GM12875 (cell line): ENCODE measurements at regions not wholly inside any gene's neighbourhood (a gene's known extent, or its start where the extent isn't known, plus 50 kb on each side); places are given as distances from the start of the nearest gene placed in this dataset.

Experiments
- H3K4me3 ChIP-seq: one replicate; pipeline ENCODE4 v1.5.1; 2011; ENCODE audit warnings: low read depth, low read length, control low read depth
- TF ChIP-seq, protein P1 (sequence below): IDR thresholded peaks from 2 replicates; pipeline ENCODE4 v1.5.1; 2011; ENCODE audit warnings: low read depth, mild to moderate bottlenecking, control low read depth, inconsistent platforms, low read length, moderate library complexity, borderline replicate concordance; ENCODE audit not compliant: insufficient read depth

DNA sequence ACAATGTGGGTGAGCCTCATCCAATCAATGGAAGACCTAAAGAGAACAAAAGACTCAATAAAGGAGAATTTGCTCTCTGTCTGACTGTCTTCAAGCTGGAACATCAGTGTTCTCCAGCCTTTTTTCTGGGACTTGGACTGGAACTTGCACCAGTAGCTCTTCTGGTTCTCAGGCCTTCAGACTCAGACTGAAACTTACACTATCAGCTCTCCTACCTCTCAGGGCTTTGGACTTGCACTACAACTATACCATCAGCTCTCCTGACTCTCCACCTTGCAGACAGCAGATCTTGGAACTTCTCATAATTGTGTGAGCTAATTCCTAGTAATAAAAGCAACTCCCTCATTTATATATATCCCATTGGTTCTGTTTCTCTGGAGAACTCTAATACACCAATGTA is 185.9 kb downstream of the SMIM20 start:
- TF ChIP-seq, protein P1, sequence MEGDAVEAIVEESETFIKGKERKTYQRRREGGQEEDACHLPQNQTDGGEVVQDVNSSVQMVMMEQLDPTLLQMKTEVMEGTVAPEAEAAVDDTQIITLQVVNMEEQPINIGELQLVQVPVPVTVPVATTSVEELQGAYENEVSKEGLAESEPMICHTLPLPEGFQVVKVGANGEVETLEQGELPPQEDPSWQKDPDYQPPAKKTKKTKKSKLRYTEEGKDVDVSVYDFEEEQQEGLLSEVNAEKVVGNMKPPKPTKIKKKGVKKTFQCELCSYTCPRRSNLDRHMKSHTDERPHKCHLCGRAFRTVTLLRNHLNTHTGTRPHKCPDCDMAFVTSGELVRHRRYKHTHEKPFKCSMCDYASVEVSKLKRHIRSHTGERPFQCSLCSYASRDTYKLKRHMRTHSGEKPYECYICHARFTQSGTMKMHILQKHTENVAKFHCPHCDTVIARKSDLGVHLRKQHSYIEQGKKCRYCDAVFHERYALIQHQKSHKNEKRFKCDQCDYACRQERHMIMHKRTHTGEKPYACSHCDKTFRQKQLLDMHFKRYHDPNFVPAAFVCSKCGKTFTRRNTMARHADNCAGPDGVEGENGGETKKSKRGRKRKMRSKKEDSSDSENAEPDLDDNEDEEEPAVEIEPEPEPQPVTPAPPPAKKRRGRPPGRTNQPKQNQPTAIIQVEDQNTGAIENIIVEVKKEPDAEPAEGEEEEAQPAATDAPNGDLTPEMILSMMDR: no peak
- H3K4me3 ChIP-seq: no peak overlapping the region

GRCh38 chr4:26101011-26101410 is 187.0 kb downstream of the SMIM20 start:
- TF ChIP-seq, protein P1: no peak
- H3K4me3 ChIP-seq: no peak overlapping the region

- H3K4me3 ChIP-seq: no peak overlapping the region
- TF ChIP-seq, protein P1: no peak
Observed at GRCh38 chr4:26104056-26104685, 190.2 kb downstream of the SMIM20 start.

DNA sequence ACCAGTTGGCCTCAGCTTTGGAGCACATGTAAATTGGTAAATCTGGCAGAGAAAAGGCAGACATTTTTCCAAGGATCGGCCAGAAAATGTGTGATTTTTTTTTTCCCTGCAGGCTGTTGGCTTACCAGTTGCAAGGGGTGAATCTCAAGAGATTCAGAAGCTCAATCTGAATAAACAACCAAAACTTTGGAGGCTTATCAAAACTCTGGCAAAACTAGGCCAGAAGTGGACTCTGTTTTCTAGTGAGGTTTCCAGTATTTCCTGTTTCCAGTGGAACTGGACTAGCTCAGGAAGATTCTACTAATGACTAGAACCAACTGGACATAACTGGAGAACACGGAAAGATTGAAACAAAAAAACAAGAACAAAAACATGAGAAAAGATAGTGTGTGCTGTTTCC is 191.3 kb downstream of the SMIM20 start:
- TF ChIP-seq, protein P1: no peak
- no peak overlapping the region for H3K4me3 ChIP-seq

- no peak overlapping the region for H3K4me3 ChIP-seq
- TF ChIP-seq, protein P1: no peak
Observed at GRCh38 chr4:26105815-26106699, 192.0 kb downstream of the SMIM20 start.

DNA sequence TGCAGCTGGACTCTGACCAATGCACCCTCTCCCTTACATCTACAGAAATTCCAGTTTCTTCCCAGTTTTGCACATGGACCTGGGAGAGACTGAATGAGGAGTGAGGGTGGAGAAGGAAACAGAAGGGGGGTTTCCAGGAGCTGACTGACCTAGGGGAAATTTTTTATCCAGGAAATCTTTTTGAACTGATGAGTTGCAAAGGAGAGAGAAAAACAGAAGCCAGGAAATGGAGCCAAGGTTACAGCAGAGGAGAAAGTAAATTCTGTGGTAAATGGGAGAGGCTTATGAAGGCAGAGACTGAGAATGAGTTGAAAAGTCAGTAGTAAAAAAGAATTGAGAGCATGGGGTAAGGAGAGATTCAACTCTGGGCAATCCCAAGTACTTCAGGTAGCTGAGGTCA is 192.8 kb downstream of the SMIM20 start:
- H3K4me3 ChIP-seq: no peak overlapping the region
- TF ChIP-seq, protein P1: no peak

DNA sequence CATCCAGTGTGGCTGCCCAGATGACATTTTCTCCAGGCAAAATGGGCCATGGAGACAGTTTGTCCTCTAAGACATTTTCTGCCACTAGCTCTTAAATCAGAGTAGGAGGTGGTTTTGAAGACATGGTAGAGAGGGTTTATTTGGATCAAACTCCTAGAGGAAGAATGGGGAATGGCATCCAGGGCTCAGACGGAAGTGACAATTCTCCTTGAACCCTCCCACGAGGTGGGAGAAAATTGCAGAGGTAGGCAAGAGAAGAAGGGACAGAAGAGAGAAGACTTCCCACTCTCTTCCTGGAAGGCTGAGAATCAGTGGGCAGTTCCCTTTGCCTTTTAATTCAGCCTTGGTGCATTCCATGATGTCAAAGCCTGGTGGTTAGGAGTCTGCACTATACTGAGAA is 194.0 kb downstream of the SMIM20 start:
- no peak overlapping the region for H3K4me3 ChIP-seq
- TF ChIP-seq, protein P1: no peak
